GM19193 (cell line): ENCODE measurements at regions not wholly inside any gene's neighbourhood (a gene's known extent, or its start where the extent isn't known, plus 50 kb on each side); places are given as distances from the start of the nearest gene placed in this dataset.

Source experiments
- POLR2A ChIP-seq: IDR thresholded peaks from 4 replicates; pipeline ENCODE4 v1.6.1; 2011; ENCODE audit not compliant: insufficient read depth, insufficient read length; ENCODE audit errors: extremely low read depth

GRCh38 chr1:87718241-87718950, 389.7 kb downstream of the LMO4 start:
- TF ChIP-seq POLR2A = no peak

- TF ChIP-seq POLR2A = no peak
Observed at GRCh38 chr1:87719658-87720057, 391.0 kb downstream of the LMO4 start.

GRCh38 chr1:87720561-87720960, 391.9 kb downstream of the LMO4 start:
- TF ChIP-seq POLR2A = no peak

GRCh38 chr1:87723193-87723592, 394.5 kb downstream of the LMO4 start:
- no peak for TF ChIP-seq POLR2A

GRCh38 chr1:87728169-87728568, 399.5 kb downstream of the LMO4 start:
- TF ChIP-seq POLR2A = no peak

GRCh38 chr1:87730274-87731216, 401.9 kb downstream of the LMO4 start:
- no peak for TF ChIP-seq POLR2A

- no peak for TF ChIP-seq POLR2A
Observed at GRCh38 chr1:87733386-87733785, 404.7 kb downstream of the LMO4 start.

- no peak for TF ChIP-seq POLR2A
Observed at GRCh38 chr1:87735750-87736149, 407.1 kb downstream of the LMO4 start.

GRCh38 chr1:87739141-87739540, 410.5 kb downstream of the LMO4 start:
- TF ChIP-seq POLR2A = no peak

GRCh38 chr1:87739704-87740103, 411.0 kb downstream of the LMO4 start:
- no peak for TF ChIP-seq POLR2A

GRCh38 chr1:87743256-87743655, 414.6 kb downstream of the LMO4 start:
- TF ChIP-seq POLR2A = no peak

GRCh38 chr1:87744056-87744455, 415.4 kb downstream of the LMO4 start:
- TF ChIP-seq POLR2A = no peak

- no peak for TF ChIP-seq POLR2A
Observed at GRCh38 chr1:87744763-87745162, 416.1 kb downstream of the LMO4 start.

GRCh38 chr1:87753366-87753765, 424.7 kb downstream of the LMO4 start:
- no peak for TF ChIP-seq POLR2A

- no peak for TF ChIP-seq POLR2A
Observed at GRCh38 chr1:87754139-87754538, 425.5 kb downstream of the LMO4 start.

- no peak for TF ChIP-seq POLR2A
Observed at GRCh38 chr1:87757676-87758075, 429.0 kb downstream of the LMO4 start.

GRCh38 chr1:87759421-87760087, 430.9 kb downstream of the LMO4 start:
- TF ChIP-seq POLR2A = no peak
